ENCODE measurements at regions not wholly inside any gene's neighbourhood (a gene's known extent, or its start where the extent isn't known, plus 50 kb on each side); places are given as distances from the start of the nearest gene placed in this dataset.

DNA sequence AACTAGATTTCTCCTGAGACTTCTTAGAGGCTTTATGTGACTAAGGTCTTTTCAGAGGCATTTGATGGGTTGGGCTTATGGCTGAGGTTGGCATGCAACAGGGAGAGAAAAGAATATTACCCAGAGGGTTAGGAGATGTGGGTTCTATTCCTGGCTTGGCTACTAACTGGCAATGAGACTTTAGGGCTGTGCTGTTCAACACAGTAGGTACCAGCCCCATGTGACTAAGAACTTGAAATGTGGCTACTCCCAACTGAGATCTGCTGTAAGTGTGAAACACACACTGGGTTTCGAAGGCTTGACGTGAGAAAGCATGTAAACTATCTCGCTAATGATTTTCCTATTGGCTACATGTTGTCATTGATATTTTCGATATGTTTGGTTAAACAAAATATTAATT lies 324.9 kb upstream of the SLC14A2 start:
- TF ChIP-seq CTCF (IDR thresholded peaks at IDR 0.05) = no peak
- TF ChIP-seq POLR2AphosphoS5 (IDR thresholded peaks at IDR 0.05) = no peak
- TF ChIP-seq EP300 (IDR thresholded peaks at IDR 0.05; ENCODE audit: low read depth) = no peak
- TF ChIP-seq POLR2A (IDR thresholded peaks at IDR 0.05) = no peak

Data from transverse colon (tissue), 4 donors.